ENCODE measurements at regions not wholly inside any gene's neighbourhood (a gene's known extent, or its start where the extent isn't known, plus 50 kb on each side); places are given as distances from the start of the nearest gene placed in this dataset.
A peak's percentile ranks its signal among the peaks of the same experiment; 100 is the strongest.
"Not testable (repeated sequence)": the region's sequence is repeated elsewhere in the genome, so short reads cannot be mapped to it uniquely, and the experiment has no call there.

DNA sequence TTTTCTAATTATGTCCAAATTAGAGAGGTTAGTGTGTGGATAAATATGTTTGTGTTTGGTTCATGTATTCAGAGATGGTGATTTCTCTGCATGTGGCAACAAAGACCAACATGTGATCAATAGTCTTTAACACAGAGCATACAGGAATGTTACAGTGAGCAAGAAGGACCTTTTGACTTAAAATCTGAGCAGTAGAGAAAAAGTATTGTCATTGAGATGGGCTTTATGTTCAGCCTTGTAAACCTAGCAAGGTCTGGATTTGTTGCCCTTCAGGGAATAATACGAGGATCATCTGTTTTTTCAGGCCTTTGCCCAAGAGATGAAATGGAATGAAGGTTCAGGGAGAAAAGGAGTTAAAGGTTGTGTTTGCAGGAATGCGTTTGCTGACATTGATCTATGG is 161.8 kb upstream of the NECTIN3 start:
- FAIRE-seq, result no peak

DNA sequence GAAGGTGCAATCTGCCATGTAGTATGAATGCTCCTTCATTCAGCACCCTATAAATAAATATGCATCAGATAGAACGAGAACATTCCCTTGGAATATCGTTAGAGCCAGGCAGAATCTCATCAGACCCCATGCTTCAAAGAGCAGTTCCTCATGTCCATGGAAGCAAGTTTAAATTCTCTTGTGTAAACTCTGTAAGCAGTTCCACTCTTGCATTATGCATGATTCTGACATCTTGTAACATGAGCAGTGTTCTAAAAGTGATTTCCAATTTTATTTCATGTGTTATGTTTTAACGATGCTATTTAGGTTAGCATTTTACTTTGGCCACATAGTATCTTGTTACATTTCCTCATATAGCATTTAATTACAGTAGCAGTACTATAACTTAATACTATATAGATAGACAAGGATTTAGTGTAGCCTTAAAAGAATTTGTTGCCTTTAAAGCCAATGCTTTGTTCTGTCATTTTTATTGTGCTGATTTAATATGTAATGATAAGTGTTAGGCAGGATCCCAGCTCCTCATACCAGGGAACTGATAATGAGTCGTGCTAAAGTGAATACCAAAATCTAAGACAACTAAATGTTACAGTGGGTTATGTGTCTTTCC is 161.2 kb upstream of the NECTIN3 start:
- no peak for FAIRE-seq

DNA sequence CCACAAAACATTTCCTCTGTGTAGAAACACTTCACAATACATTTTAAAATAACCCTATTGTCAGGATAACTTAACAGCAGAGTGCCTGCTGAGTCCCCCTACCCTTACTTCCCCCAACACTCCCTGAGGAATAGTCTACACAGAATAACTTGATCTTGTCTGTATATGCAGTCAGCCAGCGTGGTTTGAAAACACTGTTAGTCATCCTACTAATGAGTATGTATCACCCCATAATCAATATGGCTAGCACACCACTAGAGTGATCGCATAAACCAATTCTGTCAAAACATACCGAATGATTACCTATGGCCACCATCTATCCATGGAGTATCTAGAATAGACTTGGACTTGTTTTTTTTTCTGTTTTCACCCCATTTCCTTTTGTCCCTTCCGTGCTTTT is 152.7 kb upstream of the NECTIN3 start:
- no peak for FAIRE-seq

DNA sequence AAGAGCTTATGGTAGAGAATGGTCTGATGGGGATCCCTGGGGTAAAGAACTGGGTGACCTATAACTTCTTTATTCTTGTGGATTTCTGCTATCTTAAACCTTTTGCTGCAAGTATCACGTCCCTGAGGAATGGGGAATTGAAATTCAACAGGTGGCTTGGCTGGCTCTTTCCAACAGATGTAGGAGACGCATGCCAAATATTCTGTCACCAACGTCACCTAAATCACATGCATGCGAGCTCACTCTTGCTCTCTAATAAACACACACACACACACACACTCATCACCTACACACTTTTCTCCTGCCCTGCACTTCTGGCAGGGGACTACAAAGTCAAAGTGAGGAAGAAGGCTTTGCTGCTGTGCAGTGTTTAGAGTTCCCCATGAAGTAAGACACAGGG is 145.8 kb upstream of the NECTIN3 start:
- no peak for FAIRE-seq

DNA sequence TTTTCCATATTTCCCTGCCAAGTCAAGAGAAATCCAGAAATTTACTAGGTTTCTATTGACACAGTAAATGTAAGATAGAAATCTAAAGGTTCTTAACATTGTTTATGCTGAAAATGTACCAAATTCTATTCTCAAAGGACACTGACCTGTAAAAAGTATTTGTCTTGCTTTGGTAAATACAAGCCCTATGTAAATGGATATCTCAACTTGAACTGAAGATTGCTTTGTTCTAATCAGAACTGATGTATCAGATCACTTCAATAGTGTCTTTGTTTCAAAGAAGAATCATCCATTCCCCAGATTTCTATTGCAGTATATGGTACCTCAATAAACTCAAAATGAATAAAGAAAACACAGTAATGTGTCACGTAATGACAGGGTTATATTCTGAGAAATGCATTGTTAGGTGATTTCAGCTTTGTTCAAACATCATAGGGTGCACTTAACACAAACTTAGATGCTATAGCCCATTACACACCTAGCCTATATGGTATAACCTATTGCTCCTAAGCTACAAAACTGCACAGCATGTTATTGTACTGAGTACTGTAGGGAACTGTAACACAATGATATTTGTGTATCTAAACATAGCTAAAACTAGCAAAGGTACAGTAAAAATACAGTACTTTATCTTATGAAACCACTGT is 143.5 kb upstream of the NECTIN3 start:
- FAIRE-seq, result no peak

DNA sequence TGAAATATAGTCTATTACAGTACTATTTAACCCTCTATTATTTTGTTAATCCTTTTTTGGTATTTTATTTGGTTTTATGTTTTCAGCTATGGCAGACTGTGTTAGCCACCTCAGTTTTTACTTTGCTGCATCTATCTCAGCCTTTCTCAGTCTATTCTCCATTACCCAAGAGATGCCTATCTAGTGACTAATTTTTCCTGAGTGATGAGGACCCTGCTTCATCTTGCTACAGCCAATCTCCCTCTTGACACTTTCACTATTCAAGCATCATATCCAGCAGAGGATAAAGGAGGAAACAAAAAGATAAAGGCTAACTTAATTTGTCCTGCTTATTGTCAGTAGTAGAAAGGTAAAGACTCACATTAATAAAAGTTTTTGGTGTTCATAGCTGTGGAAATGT is 141.8 kb upstream of the NECTIN3 start:
- no peak for FAIRE-seq

DNA sequence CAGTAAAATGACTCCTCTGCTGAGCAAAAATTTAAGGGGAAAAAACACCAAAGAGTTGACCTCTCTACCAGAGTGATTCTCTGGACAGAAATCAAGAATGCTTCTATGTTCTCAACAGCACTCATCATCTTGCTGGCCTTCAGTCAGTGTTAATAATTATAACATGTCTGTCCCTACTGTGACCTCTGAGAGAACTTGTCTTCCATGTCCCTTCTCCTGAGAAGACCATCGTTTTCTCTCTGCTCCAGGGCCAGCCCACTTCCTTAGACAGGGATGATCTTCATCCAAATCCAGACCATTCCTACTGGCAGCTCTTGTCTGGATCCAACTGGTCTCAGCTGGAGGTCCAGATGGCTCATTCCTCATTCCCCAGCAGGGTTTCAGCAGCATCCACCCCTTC is 139.0 kb upstream of the NECTIN3 start:
- peak; percentile 86 for FAIRE-seq

DNA sequence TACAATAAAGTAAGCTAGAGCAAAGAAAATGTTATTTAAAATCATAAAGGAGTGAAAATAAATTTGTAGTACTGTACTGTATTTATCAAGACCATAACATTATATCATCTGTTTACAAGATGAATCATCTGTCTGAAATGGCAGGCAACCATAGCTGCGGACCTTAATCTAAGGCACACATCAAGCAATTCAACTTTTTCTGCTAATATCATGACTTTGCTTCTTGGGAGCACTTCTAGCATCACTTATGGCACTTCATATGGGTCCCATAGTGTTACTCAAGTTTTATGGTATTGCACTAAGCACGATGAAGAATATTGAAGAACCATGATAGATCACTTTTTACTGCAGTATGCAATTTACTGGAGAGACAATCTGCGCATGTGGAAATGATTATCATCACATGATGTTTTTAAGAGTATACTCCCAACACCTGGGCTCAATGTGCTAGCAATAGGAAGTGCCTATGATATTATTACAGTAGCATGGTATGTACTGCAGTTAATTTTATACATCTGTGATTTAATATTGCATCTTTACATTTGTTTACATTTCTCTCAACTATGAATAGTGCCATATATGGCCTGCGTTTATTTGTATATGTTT is 137.7 kb upstream of the NECTIN3 start:
- no peak for FAIRE-seq

DNA sequence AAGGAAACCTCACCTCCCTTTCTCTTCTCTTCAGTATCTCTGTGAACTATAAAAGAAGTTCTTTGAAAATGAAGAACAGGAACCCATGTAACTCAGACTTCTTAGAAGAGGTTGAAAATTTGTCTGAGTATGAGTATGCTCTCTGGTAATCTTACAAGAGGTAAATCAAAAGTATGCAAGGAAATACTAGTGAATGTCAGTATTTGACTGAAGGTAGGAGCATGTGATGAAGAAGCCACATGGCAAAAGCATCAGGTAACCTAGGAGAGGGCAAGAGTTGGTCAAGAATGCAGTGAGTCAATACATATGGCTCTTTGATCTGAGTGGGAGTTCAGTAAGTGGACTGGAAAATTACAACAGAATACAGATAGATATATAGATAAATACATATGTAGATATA is 133.0 kb upstream of the NECTIN3 start:
- FAIRE-seq, result no peak

DNA sequence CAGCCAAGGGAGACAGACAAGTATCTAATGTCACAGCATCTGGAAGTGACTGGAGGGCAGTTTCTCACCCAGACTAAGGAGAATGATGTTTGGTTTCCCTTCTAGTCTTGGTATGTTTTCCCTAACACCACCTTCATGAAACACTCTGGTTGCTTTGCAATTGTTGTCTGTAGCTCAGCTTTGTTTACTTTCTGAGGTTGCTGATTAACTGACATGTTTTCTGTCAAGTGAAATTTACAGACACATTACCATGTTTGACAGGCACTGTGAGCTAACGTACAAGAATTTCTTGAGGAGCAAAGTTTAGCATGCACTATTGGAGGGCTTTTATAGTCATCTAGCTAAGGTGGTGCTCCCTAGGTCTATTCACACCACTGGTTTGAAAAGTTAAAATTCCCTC is 131.6 kb upstream of the NECTIN3 start:
- no peak for FAIRE-seq

DNA sequence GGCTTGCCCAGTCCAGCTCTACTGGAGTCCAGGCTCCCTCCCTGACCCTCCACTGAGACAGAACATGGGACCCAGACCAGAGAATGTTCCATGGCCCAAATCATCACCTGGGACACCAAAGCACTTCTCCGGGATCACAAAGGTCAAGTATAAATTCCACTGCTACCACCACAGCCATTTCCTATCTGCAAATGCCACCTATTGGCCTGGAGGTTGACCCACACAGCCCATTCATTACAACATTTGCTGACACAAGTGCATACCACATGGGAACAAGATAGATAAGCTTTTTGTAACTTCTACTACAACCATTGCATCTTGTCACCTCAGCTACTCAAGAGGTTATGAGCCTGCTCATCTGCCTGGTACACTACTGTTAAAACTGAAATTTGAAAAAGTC is 126.8 kb upstream of the NECTIN3 start:
- no peak for FAIRE-seq

DNA sequence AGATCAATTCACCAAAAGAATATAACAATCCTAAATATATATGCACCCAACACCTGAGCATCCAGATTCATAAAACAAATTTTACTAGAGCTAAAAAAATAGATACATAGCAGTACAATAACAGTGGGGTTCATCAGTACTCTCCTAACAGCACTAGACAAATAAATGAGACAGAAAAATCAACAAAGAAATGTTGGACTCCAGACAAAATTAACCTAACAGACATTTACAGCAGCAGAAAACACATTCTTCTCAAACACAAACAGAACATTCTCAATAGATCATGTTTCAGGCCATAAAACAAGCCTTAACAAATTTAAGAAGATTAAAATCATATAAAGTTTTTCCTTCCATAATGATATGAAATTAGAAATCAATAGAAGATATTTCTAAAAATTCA is 124.8 kb upstream of the NECTIN3 start:
- peak; percentile 91 for FAIRE-seq

DNA sequence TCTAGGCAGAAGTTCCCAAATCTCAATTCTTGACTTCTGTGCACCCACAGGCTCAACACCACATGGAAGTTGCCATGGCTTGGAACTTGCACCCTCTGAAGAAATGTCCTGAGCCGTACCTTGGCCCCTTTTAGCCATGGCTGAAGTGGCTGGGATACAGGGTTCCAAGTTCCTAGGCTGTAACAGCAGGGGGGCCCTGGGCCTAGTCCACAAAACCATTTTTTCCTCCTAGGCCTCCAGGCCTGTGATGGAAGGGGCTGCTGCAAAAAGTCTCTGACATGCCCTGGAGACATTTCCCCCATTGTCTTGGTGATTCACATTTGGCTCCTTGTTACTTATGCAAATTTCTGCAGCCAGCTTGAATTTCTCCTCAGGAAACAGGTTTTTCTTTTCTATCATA is 122.4 kb upstream of the NECTIN3 start:
- not testable (repeated sequence) for FAIRE-seq

DNA sequence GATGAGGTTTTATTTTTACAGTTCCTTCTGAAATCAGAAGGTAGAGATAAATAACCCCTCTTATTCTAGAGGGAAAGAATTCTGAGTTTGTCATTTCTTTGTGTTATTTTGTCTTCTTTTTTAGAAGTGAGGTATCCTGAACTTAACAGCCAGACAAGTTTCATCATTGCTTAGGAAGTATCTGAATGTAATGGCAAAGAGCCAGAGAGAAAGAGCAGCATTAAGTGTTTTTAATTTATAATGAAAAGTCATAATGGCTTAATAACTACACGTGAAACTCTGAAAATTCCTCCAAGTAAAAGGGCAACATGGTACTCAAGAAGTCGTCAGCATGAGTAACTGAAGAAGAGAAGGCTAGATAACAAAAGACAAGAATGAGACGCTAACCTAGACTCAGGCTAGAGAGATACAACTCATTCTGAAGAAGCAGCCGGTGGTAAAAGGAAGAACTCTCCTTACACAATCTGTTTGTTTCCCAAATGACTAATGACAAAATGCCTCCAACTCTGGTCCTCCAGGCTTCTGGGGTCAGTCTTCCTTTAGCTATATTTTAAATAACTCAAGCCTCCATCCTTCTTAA is 116.2 kb upstream of the NECTIN3 start:
- FAIRE-seq, result no peak

DNA sequence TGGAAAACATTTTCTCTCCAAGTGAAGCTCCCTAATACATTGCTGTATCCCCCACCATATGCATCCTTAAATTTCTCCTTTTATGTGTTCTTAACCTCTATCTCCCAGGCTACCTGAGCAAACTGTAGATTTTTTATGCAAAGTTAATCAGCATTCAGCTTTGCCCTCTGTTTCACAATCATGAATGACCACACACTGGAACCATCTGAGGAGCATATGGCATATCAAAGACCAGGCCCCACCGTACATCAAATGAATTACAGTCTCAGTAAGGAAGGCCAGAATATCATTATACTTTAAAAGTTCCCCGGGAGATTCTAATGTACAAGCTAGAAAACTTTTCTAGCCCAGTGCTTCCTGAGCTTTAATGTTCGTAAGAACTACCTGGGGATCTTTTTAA is 115.5 kb upstream of the NECTIN3 start:
- no peak for FAIRE-seq

DNA sequence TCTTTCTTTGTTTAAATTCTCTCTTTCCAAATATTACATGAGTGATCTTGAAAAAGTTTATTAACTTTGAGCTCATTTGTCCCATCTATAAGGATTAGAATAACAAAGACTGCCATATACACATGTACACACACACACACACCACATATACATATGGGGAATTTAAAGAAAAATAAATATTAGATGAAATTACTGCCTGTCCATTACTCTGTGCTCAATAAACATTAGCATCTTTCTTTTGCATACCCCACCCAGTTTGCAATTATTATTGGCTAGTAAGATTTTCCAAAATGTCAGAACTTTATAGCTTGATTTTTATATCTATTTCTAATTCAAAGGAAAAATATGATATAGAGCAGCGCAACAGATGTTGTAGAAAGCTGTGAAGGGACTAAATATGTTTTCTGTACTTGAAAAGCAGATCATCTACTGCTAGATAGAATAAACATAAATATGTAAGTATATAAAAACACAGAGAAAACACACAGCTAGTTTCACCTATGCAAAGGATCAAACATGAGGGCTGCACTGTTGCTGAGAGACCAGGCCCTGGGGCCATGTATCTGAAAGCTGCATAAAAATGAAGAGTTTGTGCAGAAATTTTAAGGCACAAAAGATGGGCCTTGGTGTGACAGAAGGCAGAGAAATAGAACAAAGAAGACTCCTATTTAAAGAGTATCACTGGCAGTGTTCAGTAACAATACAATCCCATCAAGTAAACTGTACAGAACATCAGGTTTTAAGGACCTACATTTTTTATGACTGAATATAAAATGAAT is 114.2 kb upstream of the NECTIN3 start:
- no peak for FAIRE-seq

DNA sequence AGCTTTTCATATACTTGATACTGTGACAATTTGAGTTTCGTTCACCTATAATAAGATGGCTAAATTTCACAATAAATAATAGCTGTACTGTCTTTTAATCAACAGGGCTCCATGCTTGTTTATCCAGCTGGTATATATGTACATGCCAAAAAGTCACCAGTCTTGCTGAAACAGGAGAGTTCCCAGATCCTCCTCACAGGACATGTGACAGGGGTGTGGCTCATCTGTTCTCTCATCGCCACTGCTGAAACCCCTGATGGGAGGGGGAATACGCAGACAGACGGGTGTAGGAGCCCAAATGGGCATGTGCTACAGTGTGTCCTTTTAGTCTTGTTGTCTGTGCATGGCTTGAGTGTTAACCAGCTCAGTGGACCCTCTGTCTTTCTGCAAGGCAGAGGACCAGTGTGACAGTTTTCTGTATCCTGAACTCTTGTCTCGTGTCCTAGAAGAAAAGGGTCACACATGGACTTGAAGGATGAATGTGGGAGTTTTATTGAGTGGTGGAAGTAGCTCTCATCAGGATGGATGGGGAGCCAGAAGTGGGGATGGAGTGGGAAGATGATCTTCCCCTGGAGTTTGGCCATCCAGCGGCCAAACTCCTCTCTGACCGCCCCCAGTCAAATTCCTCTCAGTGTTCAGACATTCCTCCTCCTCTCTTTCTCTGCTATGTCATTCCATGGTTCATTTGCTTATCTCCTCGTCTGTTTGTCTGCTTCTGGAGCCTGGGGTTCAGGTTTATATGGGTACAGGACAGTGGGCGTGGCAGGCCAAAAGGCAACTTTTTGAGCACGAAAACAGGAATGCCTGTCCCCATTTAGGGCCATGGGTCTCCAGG is 113.1 kb upstream of the NECTIN3 start:
- no peak for FAIRE-seq

DNA sequence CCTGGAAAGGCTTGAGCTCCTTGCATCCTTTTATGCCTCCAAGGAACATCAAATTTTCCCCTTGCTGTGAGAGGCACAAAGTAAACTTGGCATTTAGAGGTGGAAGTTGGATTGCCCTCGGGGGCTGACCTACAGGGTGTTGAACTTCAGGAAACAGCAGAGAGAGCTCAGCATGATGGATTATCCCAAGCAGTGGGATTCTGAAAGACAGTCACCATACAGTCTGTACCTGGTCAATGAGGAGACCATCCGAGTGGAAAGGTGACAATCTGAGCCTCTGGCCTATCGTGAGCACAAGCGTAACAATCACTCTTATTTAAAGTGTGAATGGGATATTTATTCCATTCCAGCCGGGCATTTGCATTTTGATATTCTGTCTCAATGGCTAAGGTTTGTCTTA is 105.6 kb upstream of the NECTIN3 start:
- FAIRE-seq, result no peak

DNA sequence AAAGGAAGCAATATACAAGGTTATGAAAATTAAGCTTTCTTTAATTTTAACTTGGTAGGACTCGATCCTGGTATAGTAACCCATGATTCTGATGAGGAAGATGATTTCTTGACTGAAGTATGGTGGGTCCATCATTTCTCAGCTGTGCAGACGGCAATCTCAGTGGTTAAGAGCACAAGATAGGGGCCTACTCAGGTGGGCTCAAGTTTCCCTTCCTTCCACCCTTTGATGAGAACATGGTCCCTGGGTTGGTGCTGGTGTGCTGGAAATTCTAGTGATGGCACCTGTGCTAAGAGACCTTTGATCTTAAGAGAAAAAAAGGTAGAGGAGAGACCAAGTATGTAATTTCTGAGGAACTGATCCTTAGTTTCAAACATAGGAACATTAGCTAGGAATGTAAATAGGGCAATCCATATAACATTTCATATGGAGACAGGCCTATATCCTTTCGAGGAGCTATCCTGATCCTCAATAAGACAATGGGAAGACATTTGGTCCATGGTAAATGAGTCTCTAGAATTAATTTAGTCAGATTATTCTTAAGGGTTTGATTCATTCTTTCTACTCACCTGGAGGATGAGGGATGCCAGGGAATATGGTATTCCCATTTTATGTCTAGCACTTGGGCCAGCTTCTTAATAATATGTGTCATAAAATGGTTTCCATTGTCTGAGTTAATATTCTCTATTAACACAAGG is 104.5 kb upstream of the NECTIN3 start:
- no peak for FAIRE-seq

DNA sequence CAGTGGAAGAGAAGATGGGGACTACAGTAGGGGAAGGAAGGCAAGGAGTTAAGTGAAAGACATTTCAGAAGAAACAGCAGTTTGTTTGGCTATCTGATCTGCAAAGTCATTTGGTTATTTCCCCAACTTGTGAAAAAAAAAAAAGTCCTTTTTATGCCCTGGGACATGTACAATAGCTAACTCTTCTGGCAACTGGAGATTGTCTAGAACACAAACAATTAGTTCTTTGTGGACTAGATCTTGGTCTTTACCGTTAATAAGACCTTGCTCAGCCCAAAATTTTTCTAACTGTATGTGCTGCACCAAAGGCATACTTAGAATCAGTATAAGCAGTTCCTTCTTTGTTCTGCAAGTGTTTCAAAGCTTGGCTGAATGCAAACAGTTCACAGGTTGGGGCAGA is 103.5 kb upstream of the NECTIN3 start:
- no peak for FAIRE-seq

DNA sequence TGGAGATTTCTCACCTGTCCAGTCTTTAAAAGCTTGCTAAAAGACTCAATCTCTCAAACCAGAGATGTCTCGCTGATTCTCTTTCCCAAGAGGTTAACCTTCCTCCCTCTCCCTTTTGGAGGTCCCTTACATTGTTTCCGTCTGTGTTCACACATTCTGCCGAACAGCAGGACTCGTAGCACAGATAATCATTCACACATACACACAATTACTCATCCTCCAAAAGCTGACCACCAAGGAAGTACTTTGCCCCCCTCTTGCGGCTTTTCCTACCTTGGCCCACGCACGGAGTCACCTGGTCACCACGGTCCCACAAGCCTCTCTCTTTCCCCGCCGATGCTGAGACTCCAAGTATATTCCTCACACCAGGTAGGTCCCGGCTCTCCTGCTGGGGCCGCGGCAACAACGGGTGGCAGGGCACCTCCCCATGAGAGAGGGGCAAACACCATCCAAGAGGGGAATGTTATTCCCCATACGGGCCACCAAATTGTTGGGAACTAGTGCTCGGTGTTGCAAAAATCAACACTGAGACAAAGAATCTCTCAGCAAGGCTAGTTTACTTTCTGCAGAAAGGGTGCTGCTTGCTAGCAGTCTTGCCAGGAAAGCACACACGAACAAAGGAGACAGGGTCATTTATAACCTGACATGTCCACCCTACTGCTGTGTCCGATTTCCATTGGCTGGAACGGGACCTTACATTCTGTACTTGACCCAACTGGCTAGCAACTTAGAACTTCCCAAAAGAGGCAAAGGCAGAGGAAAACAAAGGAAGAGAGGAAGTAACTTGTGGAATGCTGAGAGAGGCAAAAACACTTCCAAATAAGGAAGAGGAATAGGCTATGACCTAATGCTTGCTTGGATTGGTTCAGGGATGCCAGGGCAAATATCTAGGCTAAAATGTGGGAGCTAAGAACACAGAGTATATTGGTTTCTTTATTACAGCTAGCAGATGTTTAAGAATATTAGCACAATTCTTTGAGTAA is 102.1 kb upstream of the NECTIN3 start:
- no peak for FAIRE-seq
